CD4-positive, alpha-beta T cell treated with Interleukin-6 for 4 hours (primary cell): ENCODE measurements at regions not wholly inside any gene's neighbourhood (a gene's known extent, or its start where the extent isn't known, plus 50 kb on each side); places are given as distances from the start of the nearest gene placed in this dataset.

Source experiments
- DNase-seq: peaks from one replicate; pipeline ENCODE4 v3.0.0-alpha.2; 2020; ENCODE audit warnings: mixed read lengths

DNA sequence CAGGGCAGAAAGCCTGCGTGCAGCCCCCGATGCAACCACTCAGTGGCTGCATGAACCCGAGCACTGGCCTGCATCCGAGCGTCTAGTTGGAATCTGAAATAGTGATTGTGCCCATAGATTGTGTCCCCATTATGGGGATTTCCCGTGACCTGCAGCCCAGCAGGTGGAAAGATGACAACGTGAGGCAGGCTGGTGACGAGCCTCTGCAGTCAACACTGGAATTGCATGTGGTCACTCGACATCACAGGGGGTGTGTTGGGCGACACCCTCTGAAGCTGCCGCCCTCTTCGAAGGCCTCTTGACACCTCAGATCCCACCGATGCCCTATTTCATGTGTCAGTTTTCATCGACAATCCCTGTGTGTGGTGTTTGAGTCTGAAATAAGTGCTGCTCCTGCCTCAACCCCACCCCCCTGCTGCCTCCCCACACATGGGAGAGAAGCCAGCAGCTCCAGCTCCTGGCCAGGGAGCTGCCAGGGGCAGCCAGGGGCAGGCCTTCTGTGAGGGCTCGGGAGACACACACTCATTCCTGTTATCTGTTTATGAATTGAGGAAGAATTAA lies 172.0 kb upstream of the B3GAT1 start:
- DNase-seq, result no peak

- DNase-seq, result no peak
Observed at GRCh38 chr11:134583397-134583990, 171.5 kb upstream of the B3GAT1 start.

DNA sequence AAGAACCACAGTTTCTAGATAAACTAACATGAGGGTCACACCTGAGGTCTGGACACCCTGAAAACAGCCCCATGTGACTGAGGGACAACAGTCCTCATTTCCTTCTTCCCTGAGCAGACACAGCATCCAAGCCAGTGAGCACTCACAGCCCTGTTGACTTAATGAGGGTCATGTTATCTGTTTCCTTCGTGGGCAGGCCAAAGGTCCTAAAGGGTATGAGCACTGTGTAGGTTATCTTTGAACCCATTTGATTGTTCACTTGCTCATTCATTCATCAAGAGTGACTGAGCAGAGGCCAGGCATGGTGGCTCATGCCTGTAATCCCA lies 170.7 kb upstream of the B3GAT1 start:
- no peak for DNase-seq

DNA sequence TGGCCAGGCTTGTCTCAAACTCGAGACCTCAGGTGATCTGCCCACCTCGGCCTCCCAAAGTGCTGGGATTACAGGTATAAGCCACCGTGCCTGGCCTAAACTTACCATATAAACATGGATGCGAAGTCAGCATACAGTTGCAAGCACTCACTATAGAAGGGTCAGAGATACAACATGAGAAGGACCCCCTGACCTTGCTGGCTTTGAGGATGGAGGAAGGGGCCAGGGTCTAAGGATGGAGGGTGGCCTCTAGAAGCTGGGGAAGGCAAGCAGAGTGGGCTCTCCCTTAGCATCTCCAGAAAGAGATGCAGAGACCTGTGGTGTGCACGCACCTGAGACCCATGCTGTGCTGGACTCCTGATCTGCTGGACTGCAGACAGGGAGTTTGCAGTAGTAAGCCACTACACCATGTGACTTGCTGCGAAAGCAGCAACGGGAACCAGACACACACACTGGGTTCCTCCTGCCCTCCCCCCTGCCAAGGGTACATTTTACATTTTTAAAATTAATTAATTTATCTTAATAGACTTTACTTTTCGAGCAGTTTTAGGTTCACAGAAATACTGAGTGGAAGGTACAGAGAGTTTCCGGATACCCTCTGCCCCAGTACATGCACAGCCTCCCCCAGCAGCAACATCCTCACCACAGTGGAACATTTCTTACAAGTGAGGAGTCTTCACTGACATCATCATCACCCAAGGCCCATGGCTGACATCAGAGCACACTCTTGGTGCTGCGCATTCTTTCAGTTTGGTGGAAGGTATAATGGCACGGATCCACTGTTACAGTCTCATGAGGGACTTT lies 170.1 kb upstream of the B3GAT1 start:
- no peak for DNase-seq

- DNase-seq, result no peak
Observed at GRCh38 chr11:134581121-134581626, 169.1 kb upstream of the B3GAT1 start.

DNA sequence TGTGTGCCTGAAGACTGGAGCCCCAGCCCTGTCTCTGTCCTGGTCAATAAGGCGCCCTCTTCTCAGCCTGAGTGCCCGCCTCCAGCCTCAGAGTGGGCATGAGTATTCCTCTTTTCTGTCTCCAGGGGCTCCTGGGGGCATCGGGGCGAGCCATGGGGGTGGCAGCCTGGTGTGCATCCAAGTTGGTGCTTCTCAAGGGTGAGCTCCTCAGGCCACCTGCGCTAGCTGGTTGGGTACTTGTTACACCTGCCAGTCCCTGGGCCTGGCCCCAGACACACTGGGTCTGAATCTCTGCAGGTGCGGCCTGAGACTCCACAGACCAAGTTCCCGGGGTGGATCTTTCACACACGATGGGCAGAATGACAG lies 168.6 kb upstream of the B3GAT1 start:
- no peak for DNase-seq

DNA sequence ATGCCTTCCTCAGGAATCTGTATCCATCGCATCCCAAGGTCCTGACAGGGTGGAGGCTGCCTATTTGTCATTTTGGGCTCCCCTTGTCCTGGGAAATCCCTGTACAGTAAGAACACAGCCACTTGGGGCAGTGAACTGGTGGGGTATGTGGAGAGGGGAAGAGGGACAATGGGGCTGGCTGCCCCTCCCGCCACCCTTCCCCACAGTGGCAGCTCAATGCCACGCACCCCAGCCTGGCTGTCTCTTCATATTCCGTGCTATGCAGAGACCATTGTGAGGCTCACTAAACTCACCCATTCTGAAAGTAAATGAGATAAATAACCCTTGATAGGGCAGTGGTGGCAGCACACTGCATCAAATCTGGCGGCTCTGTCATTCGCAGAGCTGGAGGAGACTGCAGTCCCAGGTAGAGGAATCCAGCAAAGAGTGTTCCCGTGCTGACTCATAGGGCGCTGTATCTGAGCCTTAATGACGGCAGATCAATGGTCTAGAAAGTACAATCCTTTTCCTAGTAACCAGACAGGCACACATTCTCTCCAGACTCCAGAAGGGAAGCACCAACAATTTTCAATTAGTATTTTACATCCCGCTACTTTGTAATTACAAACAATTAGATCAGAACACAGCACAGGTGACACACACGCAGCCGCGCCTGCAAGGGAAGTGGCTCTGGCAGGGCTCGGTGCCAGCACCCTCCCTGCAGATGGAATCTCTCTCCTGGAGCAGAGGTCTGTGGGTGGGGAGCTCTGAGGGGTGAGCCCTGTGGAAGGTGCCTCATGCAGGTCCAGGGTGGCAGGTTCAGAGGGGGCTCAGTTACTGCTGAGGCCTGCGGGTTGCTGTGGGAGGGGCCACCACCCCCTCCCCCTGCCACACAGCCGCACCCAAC lies 167.9 kb upstream of the B3GAT1 start:
- no peak for DNase-seq

- no peak for DNase-seq
Observed at GRCh38 chr11:134578807-134579723, 167.0 kb upstream of the B3GAT1 start.

GRCh38 chr11:134577751-134578395 lies 165.8 kb upstream of the B3GAT1 start:
- no peak for DNase-seq

- DNase-seq, result no peak
Observed at GRCh38 chr11:134576721-134577171, 164.7 kb upstream of the B3GAT1 start.

GRCh38 chr11:134576286-134576685 lies 164.2 kb upstream of the B3GAT1 start:
- no peak for DNase-seq

- no peak for DNase-seq
Observed at GRCh38 chr11:134575504-134576230, 163.6 kb upstream of the B3GAT1 start.

- no peak for DNase-seq
Observed at GRCh38 chr11:134574947-134575346, 162.9 kb upstream of the B3GAT1 start.

GRCh38 chr11:134574425-134574824 lies 162.4 kb upstream of the B3GAT1 start:
- DNase-seq, result no peak

DNA sequence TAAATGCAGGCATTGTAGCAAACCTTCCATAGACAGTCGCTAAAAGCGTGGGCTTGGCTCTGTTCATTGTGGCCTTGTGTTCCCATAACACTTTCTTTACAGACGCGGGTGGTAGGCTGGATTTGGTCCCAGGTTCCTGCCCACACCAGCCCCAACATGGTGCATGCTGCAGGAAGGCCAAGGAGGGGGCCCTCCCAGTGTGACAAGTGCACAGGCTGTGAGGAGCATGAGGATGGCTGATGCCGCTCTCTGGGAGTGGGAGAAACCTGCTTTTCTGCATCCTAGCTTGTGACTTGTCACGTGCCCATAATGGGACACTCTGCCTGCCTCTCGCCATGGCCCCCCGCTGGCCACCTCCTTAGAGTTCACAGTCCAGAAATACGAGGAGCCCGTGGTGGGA lies 161.8 kb upstream of the B3GAT1 start:
- DNase-seq, result no peak

DNA sequence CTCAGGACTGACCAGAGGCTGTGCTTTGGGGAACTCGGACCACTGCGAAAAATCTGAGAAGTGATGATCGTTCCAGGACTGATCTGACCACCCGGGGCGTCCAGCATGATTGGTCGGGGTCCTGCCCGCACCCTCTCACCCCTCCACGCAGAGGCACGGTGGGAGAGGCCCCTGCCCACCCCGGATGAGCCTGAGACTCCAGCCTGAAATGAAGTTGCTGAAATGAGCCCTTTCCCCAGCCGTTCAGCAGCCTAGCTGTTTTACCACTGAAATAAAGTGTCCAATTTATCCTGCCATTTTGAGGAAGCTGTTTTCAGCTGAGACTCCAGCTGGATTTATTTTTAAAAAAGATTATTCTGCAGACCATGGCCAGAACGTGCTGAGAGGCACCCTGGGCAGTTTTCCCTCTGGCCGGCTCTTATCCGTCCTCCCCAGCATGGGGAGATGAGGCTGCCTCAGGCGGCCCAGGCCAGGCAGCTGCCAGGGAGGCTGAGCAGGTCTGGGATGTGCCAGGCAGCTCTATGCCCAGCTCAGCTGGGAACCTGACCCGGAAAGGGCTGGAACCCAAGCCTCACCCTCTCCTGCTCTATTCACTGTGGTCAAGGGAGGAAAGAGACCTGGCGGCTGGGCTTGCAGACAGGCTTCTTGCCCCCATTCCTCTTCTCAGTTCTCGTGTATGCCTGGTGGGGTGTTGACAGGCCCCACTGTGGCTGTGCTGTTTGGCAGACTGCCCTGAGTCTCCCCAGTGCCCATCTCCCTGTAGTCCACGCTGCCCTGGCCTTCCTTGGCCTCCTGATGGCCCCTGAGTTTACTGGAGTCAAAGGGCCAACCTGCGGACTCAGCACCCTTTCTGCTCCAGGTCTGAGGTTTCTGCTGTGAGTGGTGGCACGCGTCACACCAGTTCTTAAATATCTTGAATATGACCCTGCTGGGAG lies 161.0 kb upstream of the B3GAT1 start:
- DNase-seq, result no peak

DNA sequence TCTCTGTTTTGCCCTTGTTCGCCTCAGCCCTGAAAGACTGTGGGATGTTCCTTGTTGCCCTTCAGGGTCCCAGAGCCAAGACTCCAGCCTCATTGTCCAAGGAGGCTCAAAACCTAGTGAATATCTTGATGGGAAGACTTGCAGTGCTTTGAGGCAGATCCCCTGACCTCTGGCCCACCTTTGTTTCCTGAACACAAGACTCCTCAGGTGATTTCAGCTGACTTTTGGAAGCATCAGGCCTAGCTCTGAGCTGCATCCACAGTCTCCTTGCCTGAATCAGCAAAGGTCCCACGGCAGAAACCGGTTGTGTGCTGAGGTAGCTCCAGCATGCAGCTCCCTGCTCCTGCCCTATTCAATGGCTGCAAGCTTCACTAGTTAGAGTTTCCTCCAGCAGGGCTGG lies 159.3 kb upstream of the B3GAT1 start:
- no peak for DNase-seq

GRCh38 chr11:134569195-134569594 lies 157.2 kb upstream of the B3GAT1 start:
- DNase-seq, result no peak

DNA sequence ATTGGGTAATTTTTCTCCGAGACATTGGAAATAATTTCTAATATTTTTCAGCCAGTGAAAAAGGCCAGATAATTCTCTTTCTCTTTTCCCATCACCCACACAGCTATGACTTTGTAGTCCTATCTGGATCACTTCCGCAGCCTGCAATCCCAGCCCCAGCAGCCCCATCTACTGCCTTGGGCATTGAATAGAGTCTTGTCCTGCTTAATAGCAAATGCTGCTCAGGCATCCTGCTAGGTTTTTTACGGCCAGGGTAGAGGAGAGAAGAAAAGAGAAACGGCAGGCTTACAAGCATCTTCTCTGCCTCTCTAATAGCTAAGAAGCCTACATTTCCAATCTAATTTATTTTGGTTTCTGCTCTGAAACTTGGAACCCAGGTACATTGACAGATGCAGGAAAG lies 154.3 kb upstream of the B3GAT1 start:
- no peak for DNase-seq
